D721Med (cell line): ENCODE measurements at regions not wholly inside any gene's neighbourhood (a gene's known extent, or its start where the extent isn't known, plus 50 kb on each side); places are given as distances from the start of the nearest gene placed in this dataset.

Source experiments
- DNase-seq: peaks from one replicate; pipeline ENCODE4 v3.0.0; 2011; ENCODE audit warnings: low spot score; ENCODE audit not compliant: insufficient read length
- FAIRE-seq: peaks from 2 replicates; lab custom pipeline; 2011; peaks lifted over from hg19 to GRCh38; lab: Jason Lieb, UNC
- TF ChIP-seq, protein P1 (sequence below): IDR thresholded peaks from 2 replicates; pipeline ENCODE4 v1.5.1; 2012; ENCODE audit warnings: mild to moderate bottlenecking, control low read depth; ENCODE audit not compliant: insufficient read depth; ENCODE audit errors: missing control alignments

DNA sequence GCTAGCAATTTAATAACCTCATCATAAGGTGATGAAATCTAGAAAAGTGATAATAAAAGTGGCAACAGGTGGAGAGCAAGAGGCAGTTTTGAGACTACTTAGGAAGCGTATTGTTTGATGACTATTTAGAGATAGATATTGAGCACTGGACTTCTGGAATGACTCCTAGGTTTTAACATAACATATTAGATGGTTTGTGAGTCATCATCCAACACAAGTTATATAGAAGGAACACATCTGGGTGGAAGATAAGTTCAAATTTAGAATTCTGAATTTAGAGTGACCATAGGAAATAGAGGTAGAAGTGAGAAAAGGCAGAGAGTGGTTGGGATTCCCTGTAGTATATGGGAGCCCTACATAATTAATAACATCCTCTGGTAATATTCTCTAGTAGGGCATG lies 282.8 kb upstream of the ALCAM start:
- TF ChIP-seq, protein P1, sequence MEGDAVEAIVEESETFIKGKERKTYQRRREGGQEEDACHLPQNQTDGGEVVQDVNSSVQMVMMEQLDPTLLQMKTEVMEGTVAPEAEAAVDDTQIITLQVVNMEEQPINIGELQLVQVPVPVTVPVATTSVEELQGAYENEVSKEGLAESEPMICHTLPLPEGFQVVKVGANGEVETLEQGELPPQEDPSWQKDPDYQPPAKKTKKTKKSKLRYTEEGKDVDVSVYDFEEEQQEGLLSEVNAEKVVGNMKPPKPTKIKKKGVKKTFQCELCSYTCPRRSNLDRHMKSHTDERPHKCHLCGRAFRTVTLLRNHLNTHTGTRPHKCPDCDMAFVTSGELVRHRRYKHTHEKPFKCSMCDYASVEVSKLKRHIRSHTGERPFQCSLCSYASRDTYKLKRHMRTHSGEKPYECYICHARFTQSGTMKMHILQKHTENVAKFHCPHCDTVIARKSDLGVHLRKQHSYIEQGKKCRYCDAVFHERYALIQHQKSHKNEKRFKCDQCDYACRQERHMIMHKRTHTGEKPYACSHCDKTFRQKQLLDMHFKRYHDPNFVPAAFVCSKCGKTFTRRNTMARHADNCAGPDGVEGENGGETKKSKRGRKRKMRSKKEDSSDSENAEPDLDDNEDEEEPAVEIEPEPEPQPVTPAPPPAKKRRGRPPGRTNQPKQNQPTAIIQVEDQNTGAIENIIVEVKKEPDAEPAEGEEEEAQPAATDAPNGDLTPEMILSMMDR: no peak
- FAIRE-seq: no peak
- no peak for DNase-seq

DNA sequence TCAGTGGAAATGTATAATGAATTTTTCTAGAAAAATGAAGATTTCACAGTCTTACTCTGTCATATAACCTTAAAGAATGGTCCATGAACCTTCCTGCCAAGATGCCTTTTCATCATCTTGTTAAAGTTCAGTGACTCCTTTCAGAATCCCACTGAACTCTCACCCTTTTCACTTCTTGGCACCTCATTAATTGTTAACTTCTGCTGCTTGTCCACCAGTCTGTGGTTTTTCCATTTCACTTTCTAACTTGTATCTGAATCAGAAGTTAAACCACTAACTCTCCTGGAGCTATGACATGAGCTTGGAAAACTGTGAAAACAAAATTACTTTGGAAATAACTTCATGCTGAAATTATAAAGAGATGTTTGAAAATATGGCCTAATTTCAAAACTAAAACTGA lies 281.2 kb upstream of the ALCAM start:
- DNase-seq (no peak), FAIRE-seq (no peak)
- TF ChIP-seq, protein P1: no peak

DNA sequence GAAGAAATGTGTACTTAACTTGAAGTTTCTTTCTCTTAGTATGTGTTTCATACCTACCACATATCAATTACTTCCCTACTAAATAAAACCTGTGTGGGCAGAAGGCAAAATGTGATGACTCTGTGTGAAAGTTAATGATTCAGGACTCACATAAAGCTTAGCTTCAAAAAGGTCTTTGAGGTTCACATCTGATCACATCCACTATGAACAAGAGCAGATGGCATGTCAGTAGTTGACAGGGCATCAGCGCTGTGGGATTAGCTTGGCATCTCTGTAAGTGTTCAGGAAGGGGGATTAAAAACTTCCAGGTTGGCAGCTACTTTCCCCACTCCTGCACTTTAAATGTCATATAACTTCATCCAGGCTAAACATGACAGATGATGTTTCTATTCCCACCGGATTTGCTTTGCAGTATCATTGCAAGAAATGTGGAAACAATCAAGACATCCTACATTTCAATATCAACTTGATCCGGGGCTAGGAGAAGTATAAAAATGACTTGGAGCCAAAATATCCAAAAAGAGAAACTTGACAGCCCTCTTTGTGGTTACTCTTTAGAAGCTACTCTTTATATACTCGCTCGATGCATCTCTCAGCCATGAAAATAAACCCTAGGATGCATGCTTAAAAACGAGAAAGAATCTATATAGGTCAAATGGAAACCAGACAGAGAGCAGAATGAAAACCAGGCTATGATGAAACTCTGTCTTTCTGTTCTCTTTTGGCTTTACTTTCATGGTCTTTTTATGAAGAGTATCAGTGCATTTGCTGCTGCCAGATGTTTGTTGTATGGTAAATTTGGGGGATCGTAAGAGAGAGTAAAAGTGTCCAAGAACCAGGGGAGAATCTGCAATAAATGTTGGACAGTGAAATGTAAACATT lies 273.1 kb upstream of the ALCAM start:
- DNase-seq: no peak
- TF ChIP-seq, protein P1: no peak
- no peak for FAIRE-seq

DNA sequence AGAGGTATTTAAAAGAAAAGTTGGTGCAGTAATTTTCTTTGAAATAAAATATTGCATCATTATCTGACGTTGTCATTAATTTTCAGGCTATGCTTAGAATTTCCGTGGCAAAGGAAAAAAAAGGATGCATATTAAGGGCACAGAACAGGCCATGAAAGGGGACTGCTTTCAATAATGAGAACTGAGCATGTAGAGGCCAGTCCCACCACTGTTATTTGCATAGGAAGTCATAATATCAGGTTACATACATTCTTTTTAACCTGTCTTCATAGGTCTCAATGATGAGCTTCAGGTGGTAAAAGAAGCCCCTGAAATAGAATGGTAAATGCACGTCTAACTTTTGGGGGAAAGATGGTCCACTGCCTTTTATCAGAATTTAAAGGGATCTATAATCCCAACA lies 272.1 kb upstream of the ALCAM start:
- DNase-seq: no peak
- FAIRE-seq: no peak
- TF ChIP-seq, protein P1: no peak

DNA sequence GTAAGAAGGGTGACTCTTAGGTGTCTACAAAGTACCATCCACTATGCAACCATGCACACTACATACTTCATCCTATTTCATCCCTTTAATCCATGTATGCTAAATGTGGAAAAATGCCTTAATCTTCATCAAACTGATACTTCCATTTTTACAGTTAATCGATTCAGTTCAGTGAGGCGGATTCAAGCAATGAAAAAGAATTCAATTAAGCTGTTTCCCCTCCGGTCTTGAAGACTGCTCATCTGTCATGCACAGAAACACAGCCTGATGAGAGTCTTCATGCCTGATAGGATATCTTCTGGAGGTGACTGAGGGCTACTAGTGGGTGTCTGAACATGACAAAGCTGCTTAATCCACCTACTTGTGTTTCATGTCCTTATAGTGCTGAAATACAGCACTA lies 270.6 kb upstream of the ALCAM start:
- TF ChIP-seq, protein P1: no peak
- no peak for FAIRE-seq
- DNase-seq: no peak

DNA sequence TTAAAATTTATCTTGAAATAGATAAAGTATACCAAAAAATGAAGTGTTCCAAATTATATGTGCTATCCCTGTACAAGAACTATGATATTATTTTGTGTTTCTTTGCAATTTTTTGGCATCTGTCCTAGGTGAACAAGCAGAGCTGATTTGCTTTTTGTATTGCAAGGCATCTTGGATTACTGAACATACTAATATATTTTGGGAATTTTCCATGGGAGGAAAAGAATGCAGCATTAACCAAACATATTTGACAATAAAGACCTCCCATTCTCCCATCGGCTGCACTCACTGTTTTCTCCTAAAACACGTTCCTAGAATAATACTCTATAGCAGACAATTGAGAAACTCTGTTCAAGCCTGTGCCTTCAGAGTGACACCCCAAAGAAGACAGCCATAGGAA lies 265.1 kb upstream of the ALCAM start:
- no peak for DNase-seq
- TF ChIP-seq, protein P1: no peak
- FAIRE-seq: no peak

DNA sequence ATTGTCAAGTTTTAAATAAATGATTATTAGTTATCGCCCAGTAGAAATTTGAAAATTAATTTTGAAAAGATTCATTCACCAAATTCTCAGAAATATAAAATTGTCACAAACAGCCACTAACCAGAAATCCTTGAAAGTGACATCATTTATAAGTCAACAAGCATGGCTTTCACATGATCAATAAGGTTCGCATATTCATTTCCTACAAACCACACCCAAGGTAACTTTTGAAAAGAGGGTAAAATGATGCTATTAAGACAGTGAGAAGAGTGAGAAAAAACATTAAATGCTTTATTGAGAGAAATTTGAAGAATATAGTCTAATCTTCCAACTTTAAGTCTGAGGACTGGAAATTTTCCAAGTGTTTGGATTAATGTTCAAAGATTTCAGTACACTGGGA lies 263.6 kb upstream of the ALCAM start:
- TF ChIP-seq, protein P1: no peak
- FAIRE-seq (no peak), DNase-seq (no peak)
